ENCODE measurements at regions not wholly inside any gene's neighbourhood (a gene's known extent, or its start where the extent isn't known, plus 50 kb on each side); places are given as distances from the start of the nearest gene placed in this dataset.
"Not testable (repeated sequence)": the region's sequence is repeated elsewhere in the genome, so short reads cannot be mapped to it uniquely, and the experiment has no call there.

DNA sequence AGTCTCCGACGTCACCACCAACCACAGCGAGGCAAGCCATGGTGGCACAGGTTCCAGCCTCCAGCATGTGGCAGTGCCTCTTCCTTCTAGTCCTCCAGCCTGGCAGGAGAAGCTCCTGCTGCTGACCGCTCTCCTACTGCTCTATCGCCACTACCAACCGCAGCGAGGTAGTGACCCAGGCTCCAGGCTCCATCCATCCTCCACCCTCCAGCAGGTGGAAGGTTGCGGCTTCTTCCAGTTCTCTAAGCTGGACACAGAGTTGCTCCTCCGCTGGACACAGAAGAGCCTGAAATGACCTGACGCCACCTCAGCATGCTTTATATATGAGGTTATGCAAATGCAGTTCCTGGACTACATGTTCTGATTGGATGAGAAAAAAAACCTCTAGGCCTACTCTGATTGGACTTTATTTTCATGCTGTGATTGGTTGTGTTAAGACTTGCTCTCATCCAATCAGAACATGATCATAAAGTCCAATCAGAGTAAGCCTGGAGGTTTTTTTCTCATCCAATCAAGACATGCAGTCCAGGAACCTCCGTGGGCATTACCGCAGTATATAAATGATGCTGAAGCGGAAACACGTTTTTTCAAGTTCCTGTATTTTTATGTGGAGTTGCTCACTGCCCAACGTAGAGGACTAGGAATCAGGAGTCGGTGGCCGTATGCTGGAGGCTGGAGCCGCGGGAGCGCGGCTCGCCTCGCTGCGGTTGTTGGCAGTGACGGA lies 174.7 kb downstream of the USP22 start:
- H3K4me1 Mint-ChIP-seq (ENCODE audit: low read depth, unreplicated experiment); DNase-seq; H3K9me3 ChIP-seq; POLR2A ChIA-PET; intact Hi-C loops (cut with micrococcal nuclease; ENCODE audit: unreplicated experiment); H3K4me1 ChIP-seq; H3K27me3 Mint-ChIP-seq (ENCODE audit: insufficient read depth, unreplicated experiment); H3K4me3 ChIP-seq (ENCODE audit: low read depth, low read length); H3K27ac Mint-ChIP-seq (ENCODE audit: unreplicated experiment); CTCF ChIA-PET; H3K36me3 Mint-ChIP-seq (ENCODE audit: insufficient read depth, unreplicated experiment); H3K9me3 Mint-ChIP-seq (ENCODE audit: unreplicated experiment); H3K36me3 ChIP-seq (ENCODE audit: control insufficient read depth, insufficient read depth, low read length); BruUV-seq (replicated peaks); H3K4me3 Mint-ChIP-seq (ENCODE audit: unreplicated experiment); H3K27me3 ChIP-seq (replicated peaks; ENCODE audit: control insufficient read depth, insufficient read depth, low read length): not testable (repeated sequence)

DNA sequence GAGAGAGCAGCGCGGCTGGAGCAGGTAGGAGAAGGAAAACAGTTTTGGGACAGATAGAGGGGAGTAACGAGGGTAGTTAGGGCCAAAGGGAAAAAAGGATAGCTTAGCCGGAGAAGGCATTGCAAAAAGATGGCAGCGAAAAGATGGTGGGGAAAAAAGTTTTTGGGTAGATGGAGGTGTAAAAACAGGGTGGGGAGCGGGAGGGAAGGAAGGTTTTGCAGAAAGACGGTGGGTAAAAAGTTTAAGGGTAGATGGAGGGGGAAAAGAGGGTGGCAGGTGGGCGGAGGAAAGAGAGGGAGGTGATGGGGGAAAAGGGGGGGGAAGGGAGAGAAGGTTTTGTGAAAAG lies 174.2 kb downstream of the USP22 start:
- H3K36me3 Mint-ChIP-seq (ENCODE audit: insufficient read depth, unreplicated experiment); CTCF ChIA-PET; H3K4me1 ChIP-seq; H3K9me3 Mint-ChIP-seq (ENCODE audit: unreplicated experiment); H3K4me1 Mint-ChIP-seq (ENCODE audit: low read depth, unreplicated experiment); intact Hi-C loops (cut with micrococcal nuclease; ENCODE audit: unreplicated experiment); H3K4me3 Mint-ChIP-seq (ENCODE audit: unreplicated experiment); POLR2A ChIA-PET; BruUV-seq (replicated peaks); H3K27ac Mint-ChIP-seq (ENCODE audit: unreplicated experiment); H3K9me3 ChIP-seq; H3K4me3 ChIP-seq (ENCODE audit: low read depth, low read length); H3K27me3 Mint-ChIP-seq (ENCODE audit: insufficient read depth, unreplicated experiment); H3K36me3 ChIP-seq (ENCODE audit: control insufficient read depth, insufficient read depth, low read length); H3K27me3 ChIP-seq (replicated peaks; ENCODE audit: control insufficient read depth, insufficient read depth, low read length); DNase-seq: not testable (repeated sequence)

DNA sequence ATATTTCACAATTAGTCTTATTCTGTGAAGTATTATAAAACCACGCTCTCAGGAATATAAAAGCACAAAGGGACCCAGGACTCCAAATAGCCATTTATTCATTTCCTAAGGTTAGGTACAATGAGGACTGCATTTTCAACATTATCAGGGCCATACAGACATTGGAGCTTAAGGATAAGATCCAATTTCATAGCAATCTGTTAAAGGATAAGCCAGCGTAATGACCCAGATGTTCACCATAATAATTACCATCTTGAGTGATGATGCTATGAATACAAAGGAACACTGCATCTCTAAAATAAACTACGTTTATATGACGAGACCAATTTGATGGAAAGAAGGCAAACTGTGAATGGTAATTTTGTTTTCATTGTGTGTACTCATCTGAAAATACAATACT lies 169.6 kb downstream of the USP22 start:
- H3K36me3 ChIP-seq (ENCODE audit: control insufficient read depth, insufficient read depth, low read length); DNase-seq; H3K36me3 Mint-ChIP-seq (ENCODE audit: insufficient read depth, unreplicated experiment); CTCF ChIA-PET; POLR2A ChIA-PET; BruUV-seq (replicated peaks); intact Hi-C loops (cut with micrococcal nuclease; ENCODE audit: unreplicated experiment); H3K27me3 ChIP-seq (replicated peaks; ENCODE audit: control insufficient read depth, insufficient read depth, low read length); H3K4me1 Mint-ChIP-seq (ENCODE audit: low read depth, unreplicated experiment); H3K4me3 ChIP-seq (ENCODE audit: low read depth, low read length); H3K9me3 ChIP-seq; H3K4me3 Mint-ChIP-seq (ENCODE audit: unreplicated experiment); H3K9me3 Mint-ChIP-seq (ENCODE audit: unreplicated experiment); H3K27ac Mint-ChIP-seq (ENCODE audit: unreplicated experiment); H3K4me1 ChIP-seq: not testable (repeated sequence)
- H3K27me3 Mint-ChIP-seq (ENCODE audit: insufficient read depth, unreplicated experiment): peaks cover 19% of the 10 kb centered on the region

DNA sequence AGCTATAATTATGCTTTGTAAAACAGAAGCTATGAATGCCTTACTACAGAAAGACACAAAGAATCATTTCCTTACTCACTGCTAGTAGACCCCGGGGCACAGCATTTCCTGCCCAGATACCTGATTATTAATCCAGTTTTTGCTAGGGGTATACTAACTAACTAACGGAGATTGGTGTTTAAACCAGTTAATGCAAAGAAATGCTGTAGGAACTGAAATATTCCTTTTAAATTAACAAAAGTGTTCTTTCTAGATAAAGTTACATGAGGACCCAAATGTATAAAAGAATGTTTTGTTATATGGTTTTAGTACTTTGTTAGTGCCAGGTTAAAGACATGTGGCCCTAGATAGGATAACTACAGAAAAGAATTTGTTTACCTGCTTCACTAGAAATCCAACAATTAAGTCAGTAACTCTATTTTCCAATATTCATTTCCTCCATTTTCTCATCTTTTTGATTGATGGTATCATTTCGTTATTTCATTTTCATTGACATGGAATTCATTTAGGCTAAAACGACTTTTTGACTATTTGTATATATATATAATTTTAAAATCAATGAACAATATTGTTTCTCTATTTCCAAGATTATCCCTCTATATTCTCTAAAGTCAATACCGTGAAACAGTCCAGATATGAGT lies 169.0 kb downstream of the USP22 start:
- H3K36me3 Mint-ChIP-seq (ENCODE audit: insufficient read depth, unreplicated experiment); H3K9me3 ChIP-seq; BruUV-seq (replicated peaks); H3K4me1 Mint-ChIP-seq (ENCODE audit: low read depth, unreplicated experiment); DNase-seq; CTCF ChIA-PET; H3K4me3 Mint-ChIP-seq (ENCODE audit: unreplicated experiment); H3K4me3 ChIP-seq (ENCODE audit: low read depth, low read length); H3K4me1 ChIP-seq; POLR2A ChIA-PET; intact Hi-C loops (cut with micrococcal nuclease; ENCODE audit: unreplicated experiment); H3K9me3 Mint-ChIP-seq (ENCODE audit: unreplicated experiment); H3K36me3 ChIP-seq (ENCODE audit: control insufficient read depth, insufficient read depth, low read length); H3K27ac Mint-ChIP-seq (ENCODE audit: unreplicated experiment); H3K27me3 ChIP-seq (replicated peaks; ENCODE audit: control insufficient read depth, insufficient read depth, low read length): not testable (repeated sequence)
- H3K27me3 Mint-ChIP-seq (ENCODE audit: insufficient read depth, unreplicated experiment): peaks cover 20% of the 10 kb centered on the region

DNA sequence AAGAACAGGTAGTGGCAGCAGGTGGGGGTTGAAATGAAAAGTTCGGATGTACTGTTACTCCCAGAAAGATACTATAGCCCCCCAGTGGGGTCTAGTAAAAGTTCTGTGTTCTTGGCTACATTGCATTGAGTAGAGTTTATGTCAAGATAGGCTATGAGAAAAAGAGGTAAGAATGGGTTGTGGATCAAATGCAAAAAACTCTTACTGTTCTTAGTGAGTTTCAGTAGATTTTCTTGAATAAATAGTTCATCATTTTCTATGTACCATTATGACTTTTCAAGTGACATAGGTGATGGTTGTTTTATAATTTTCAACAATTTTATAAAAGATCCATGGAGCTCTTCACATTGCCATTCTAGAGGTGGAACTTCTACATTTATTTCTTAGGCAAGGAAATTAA lies 165.4 kb downstream of the USP22 start:
- BruUV-seq (replicated peaks); intact Hi-C loops (cut with micrococcal nuclease; ENCODE audit: unreplicated experiment); H3K27me3 ChIP-seq (replicated peaks; ENCODE audit: control insufficient read depth, insufficient read depth, low read length): not testable (repeated sequence)

More for the DNA sequence above, 165.4 kb downstream of the USP22 start:
- H3K9me3 ChIP-seq; H3K4me3 ChIP-seq (ENCODE audit: low read depth, low read length); H3K4me1 ChIP-seq; H3K36me3 Mint-ChIP-seq (ENCODE audit: insufficient read depth, unreplicated experiment); H3K4me3 Mint-ChIP-seq (ENCODE audit: unreplicated experiment); POLR2A ChIA-PET; H3K4me1 Mint-ChIP-seq (ENCODE audit: low read depth, unreplicated experiment); H3K27ac Mint-ChIP-seq (ENCODE audit: unreplicated experiment); CTCF ChIA-PET; DNase-seq; H3K9me3 Mint-ChIP-seq (ENCODE audit: unreplicated experiment); H3K36me3 ChIP-seq (ENCODE audit: control insufficient read depth, insufficient read depth, low read length): not testable (repeated sequence)
- peaks cover 28% of the 10 kb centered on the region for H3K27me3 Mint-ChIP-seq (ENCODE audit: insufficient read depth, unreplicated experiment)
